H4 (cell line): ENCODE measurements at regions not wholly inside any gene's neighbourhood (a gene's known extent, or its start where the extent isn't known, plus 50 kb on each side); places are given as distances from the start of the nearest gene placed in this dataset.

Experiments
- DNase-seq: peaks from one replicate; pipeline ENCODE4 v3.0.0-alpha.2; 2015; ENCODE audit warnings: low spot score

DNA sequence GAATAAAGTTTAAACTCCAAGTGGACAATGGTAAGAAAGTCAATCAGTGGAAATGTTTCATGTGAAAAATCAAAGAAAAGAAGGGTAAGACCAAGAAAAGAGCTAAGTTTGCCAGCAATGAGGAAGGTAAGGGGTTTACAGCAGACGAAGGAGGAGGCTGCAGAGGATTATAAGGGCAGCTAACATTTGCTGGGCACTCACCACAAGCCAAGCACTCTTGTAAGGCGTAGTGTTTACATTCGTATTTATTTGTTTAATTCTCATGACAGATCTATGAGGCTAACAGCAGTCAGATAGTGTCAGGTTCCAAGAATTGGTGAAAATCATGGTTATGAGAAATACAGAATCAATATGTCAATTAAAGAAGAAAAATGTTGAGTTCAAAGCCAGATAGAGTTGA, 75.2 kb upstream of the NGF start:
- no peak for DNase-seq

DNA sequence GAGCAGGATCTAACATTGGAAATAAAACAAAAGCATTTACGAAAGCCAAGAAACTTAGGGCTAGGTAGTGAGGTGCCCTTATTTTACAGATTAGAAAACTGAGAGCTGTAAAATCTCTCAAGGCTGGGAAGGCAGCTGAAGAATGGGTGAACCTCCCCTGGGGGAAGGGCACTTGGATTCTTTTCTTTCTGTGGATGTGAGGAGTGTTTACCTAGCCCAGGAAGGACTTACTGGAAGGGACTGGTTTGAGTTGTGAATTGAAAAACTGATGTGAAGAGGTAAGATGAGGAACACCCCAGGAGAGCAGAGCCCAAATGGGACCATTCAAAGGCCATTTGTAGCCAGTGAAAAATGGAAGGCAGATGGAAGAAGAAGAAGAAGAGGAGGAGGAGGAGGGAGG, 74.7 kb upstream of the NGF start:
- DNase-seq, result no peak

DNA sequence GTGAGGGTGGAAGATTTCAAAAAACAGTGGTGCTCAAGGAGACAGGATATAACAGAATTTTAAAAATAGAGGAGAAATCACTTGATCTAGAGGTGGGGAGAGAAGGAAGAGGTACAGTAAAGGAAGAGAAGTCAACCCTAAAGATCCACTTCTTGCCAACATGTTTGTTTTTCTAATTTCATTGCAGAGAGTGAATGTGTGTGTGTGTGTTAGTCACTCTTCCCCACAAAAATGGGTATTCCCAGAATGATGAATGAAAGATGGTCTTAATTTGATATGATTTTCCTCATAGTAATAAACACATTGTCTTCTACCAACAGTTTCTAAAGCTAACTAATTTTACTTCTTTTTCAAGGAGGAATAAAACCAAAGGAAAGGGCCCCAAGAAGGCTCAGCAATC, 74.2 kb upstream of the NGF start:
- no peak for DNase-seq

DNA sequence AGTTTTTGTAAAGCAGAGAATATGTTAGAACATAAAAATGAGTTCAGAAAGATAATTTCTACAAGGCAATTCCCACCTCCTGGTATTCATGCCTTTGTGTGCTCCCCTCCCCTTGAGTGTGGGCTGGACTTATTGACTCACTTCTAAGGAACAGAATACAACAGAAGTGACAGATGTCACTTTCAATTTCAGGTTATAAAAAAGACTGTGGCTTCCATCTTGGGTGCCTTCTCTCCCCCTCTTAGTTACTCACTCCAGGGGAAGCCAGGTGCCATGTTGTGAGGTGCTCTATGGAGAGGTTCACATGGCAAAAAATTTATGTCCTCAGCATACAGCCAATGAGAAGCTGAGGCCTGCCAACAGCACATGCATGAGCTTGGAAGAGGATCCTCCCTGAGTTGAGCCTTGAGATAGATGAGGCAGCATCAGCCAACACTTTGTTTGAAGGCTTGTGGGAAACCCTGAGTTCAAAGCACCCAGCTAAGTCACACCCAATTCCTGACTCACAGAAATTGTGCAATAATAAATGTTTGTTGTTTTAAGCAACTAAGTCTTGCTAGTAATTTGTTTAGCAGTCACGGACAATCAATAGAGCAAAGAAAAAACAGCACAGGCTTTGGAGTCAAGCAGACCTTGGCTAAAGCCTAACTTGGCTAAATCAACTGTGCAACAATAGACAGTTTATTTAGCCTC, 73.5 kb upstream of the NGF start:
- DNase-seq, result peak; percentile 12

DNA sequence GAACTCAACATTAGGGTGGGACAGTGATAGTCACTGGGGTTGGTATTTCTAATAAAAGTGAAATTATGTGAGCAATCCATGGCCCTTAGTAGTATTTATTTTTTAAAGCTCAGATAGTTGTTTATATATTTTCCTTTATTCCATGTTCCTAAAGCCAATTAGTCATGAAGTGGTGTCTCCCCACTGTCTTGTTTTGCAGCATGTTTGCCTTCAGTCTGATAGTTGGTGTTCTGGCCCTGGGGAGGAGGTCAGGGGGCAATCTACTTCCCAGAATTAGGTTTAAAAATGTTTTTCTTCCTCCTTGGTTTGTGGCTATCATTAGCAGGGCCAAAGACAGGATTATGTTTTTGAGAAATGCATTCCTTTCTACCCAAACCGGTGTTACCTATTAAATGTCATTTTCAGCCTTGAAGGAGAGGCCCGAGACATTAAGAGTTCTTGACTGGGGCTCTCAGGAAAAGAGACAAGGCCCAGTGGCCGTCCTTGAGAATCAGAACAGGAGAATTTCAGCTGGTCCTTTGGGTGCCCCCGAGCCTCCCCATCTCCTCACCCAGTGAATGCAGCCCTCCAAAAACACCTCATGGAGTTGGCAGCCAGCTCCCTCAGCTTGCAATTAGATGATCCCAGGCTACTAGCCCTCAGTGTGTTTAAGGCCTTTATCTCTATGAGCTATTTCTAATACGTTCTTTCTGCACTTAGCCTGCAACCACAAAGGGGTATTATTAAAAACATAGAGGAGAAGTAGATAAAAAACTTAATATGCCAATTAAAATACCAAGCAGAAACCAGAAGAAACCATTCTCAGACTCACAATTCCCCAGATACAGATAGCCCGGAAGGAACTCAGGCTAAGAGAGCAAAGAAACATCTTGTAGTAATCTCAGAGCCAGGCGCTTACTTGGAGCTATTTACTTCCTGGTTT, 71.3 kb upstream of the NGF start:
- no peak for DNase-seq

DNA sequence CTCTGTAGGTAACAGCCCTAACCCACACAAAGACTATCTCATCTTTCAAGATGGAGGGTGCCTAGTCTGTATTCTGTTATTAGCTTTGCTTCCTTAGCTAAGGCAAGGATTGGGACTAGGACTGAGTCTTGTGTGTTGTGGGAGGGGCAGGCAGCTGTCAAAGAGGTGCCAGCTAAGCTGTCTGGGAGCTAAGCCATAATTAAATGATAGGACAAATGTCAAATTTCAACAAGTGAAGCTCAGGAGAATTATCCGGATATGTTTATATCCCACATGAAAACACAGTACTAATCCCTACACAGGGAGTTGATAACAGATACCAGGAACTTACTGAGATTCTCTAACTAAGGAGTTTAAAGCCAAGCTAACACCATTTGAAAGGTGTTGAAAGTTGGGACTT, 70.5 kb upstream of the NGF start:
- no peak for DNase-seq

DNA sequence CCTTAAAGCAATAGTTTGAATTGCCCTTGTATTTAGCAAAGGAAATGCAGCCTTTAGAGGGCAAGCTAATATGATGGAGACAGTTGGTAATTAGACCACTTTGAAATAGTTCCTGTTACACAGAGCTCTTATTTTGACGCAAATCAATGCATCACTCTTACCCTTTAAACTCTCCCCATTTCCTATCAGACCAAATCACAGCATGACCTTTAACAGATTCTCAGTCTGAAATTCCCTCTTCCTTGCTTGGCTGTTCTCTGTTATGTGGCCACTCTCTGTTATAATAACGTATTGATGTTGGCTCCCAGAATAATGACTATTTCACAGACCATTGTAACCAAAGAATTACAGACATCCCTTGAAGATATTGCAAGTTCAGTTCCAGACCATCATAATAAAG, 66.9 kb upstream of the NGF start:
- DNase-seq, result no peak

DNA sequence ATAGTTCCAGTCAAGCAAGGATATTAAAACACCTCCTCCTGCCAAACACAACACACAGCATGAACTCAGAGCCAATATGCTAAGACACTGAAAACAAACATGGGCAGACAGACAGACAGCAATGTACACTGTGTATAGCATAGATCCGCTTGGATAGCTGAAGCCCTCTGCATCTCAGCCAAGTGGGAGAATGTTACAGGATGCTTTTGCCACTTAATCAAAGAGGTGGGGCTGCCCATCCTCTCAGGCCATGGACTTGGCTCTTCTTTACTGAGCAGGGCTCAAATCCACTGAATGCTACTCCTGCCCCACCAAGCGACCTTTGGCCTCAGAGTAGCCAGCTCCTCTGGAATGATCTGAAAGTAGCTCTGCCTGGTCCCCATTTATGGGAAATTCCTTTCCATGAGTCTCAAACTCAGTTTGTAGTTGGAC, 64.7 kb upstream of the NGF start:
- no peak for DNase-seq

DNA sequence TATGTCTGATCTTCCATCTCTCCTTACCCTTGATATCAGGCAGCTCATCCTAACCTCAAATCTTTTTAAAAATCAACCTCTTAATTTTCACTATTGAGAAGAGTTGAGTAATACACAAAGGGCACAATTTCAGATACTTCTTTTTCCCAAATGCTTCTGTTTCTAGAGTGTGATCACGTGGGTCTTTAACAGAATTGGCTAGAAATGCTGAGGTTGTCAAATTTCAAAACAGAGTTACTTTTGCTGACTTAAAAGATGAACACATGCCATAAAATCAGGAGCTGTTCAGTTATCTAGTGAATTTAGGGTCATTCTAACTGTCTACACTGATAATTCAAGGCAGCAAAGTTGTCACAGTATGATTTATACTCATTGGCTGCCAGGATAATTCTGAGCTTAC, 63.6 kb upstream of the NGF start:
- no peak for DNase-seq

DNA sequence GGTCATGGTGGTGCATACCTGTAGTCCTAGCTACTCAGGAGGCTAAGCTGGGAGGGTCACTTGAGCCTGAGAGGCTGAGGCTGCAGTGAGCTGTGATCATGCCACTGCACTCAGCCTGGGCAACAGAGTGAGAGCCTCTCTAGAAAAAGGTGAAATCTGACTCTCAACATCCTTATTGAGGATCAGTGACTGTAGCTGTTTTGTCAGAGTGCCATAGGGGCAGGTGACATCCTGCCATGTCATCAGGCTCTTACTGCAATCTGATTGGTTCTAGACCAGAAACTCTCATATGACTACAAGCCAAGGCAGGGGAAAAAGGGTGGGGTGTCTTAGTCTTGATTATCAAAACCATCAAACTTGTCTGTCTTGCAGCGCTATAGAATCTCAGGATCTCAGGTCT, 62.8 kb upstream of the NGF start:
- no peak for DNase-seq

DNA sequence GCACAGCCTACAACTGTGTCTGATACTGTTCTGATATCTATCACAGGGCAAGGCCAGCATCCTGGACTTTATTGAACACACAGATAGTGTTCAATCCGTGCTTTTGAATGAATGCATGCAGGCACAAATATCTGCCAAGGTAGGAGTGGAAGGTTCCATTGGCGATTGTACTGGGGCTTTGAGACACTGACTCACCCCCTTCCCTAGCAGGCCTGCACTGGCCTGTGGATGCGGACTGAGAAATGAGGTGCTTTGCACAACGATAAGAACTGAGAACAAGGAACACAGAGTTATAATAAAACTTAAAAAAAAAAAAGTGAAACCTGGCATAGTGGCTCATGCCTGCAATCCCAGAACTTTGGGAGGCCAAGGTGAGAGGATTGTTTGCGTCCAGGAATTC, 62.4 kb upstream of the NGF start:
- no peak for DNase-seq

DNA sequence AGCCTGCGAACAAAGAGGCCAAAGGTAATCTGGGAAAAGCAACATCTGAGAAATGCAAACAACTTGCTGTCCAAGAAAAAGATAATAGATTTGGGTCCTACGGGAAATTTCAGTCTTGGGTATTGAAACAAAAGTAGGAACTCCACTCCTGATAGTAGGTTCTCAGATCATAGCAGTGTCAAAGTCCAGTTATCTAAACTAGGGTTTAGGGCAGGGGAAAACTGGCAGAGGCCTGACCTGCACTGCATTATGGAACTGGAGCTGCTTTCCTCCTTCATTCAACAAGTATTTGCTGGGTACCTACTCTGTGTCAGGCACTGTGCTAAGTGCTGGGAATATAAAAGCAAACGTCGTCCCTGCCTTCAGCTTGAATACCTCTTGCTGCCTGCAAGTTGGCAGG, 60.7 kb upstream of the NGF start:
- DNase-seq, result no peak
